MM.1S (cell line): ENCODE measurements at regions not wholly inside any gene's neighbourhood (a gene's known extent, or its start where the extent isn't known, plus 50 kb on each side); places are given as distances from the start of the nearest gene placed in this dataset.

Experiments used
- EZH2 ChIP-seq: fragments of 300-600 bp; sonication (generic); optimal IDR thresholded peaks from 2 replicates; pipeline ENCODE3; 2017; ENCODE audit warnings: low read depth, mild to moderate bottlenecking, antibody characterized with exemption, low read length, mixed read lengths
- EZH2phosphoT487 ChIP-seq: fragments of 300-600 bp; sonication (generic); IDR thresholded peaks from 2 replicates; pipeline ENCODE4 v1.6.1; 2018; ENCODE audit warnings: antibody characterized with exemption, low read length
- TF ChIP-seq, protein P1 (sequence below): fragments of 300-600 bp; sonication (generic); IDR thresholded peaks from 2 replicates; pipeline ENCODE4 v1.5.1; 2016; ENCODE audit warnings: antibody characterized with exemption, low read length, mixed read lengths

- TF ChIP-seq, protein P1, sequence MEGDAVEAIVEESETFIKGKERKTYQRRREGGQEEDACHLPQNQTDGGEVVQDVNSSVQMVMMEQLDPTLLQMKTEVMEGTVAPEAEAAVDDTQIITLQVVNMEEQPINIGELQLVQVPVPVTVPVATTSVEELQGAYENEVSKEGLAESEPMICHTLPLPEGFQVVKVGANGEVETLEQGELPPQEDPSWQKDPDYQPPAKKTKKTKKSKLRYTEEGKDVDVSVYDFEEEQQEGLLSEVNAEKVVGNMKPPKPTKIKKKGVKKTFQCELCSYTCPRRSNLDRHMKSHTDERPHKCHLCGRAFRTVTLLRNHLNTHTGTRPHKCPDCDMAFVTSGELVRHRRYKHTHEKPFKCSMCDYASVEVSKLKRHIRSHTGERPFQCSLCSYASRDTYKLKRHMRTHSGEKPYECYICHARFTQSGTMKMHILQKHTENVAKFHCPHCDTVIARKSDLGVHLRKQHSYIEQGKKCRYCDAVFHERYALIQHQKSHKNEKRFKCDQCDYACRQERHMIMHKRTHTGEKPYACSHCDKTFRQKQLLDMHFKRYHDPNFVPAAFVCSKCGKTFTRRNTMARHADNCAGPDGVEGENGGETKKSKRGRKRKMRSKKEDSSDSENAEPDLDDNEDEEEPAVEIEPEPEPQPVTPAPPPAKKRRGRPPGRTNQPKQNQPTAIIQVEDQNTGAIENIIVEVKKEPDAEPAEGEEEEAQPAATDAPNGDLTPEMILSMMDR = no peak
- TF ChIP-seq EZH2 (no peak), EZH2phosphoT487 (no peak)
Observed at GRCh38 chr9:107881626-107882300, 392.2 kb upstream of the KLF4 start.
